ENCODE measurements at regions not wholly inside any gene's neighbourhood (a gene's known extent, or its start where the extent isn't known, plus 50 kb on each side); places are given as distances from the start of the nearest gene placed in this dataset.

DNA sequence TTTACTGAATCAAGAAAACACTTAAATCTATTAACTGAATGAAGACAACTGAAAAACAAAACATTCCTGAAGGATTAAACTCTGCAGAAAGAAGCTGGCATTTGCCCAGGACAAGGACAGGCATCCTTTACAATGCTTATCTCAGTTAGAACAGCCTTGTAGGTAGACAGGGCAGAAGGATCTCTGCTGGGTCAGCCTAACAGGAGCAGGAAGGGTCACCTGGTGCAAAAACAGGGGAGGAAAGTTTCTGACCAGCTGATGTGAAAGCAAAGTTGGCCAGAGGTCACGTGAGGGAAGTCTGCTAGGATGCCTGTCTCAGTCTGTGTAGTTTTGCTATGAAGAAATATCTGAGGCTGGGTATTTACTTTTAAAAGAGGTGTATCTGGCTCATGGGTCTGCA is 348.6 kb downstream of the ANAPC1 start:
- H3K4me2 ChIP-seq (ENCODE audit: insufficient read depth, insufficient read length, low read length), result no peak overlapping the region
- no peaks in the 10 kb centered on the region for H3K79me1 ChIP-seq (ENCODE audit: insufficient read depth, low read depth, low read length, poor library complexity, severe bottlenecking)
- no peak overlapping the region for H2BK20ac ChIP-seq (ENCODE audit: low read depth, low read length, poor library complexity, severe bottlenecking)
- H2BK15ac ChIP-seq (ENCODE audit: low read depth, low read length), result no peak overlapping the region
- DNase-seq, result no peak
- no peak overlapping the region for H2BK12ac ChIP-seq (ENCODE audit: insufficient read length, low read depth, low read length)
- no peak overlapping the region for H4K91ac ChIP-seq (ENCODE audit: insufficient read length, low read depth, low read length)
- H3K27ac ChIP-seq (ENCODE audit: insufficient read length, low read depth, low read length), result no peak overlapping the region
- H3K4me3 Mint-ChIP-seq, result no peak overlapping the region
- WGBS (ENCODE audit: extremely low coverage, insufficient read length, low lambda C conversion rate), result no CpG with 5 or more reads among the region's 1 CpG
- H2AK5ac ChIP-seq (ENCODE audit: insufficient read length, low read length), result no peak overlapping the region
- H2BK120ac ChIP-seq (ENCODE audit: low read depth, low read length, poor library complexity, severe bottlenecking), result no peak overlapping the region
- peaks cover 5 to 8% of the 10 kb centered on the region in 2 experiments for H3K9me3 Mint-ChIP-seq
- no peaks in the 10 kb centered on the region for H4K20me1 ChIP-seq (ENCODE audit: control insufficient read depth, insufficient read depth, insufficient read length)
- H2AFZ ChIP-seq (ENCODE audit: low read length), result no peak overlapping the region
- no peak overlapping the region for H3K56ac ChIP-seq (ENCODE audit: insufficient read length, low read depth, low read length)
- 0 out of 2 replicates have a peak, but pooled peaks cover 2% of the 10 kb centered on the region for H3K27me3 Mint-ChIP-seq (ENCODE audit: low read depth)
- TF ChIP-seq, protein P1, sequence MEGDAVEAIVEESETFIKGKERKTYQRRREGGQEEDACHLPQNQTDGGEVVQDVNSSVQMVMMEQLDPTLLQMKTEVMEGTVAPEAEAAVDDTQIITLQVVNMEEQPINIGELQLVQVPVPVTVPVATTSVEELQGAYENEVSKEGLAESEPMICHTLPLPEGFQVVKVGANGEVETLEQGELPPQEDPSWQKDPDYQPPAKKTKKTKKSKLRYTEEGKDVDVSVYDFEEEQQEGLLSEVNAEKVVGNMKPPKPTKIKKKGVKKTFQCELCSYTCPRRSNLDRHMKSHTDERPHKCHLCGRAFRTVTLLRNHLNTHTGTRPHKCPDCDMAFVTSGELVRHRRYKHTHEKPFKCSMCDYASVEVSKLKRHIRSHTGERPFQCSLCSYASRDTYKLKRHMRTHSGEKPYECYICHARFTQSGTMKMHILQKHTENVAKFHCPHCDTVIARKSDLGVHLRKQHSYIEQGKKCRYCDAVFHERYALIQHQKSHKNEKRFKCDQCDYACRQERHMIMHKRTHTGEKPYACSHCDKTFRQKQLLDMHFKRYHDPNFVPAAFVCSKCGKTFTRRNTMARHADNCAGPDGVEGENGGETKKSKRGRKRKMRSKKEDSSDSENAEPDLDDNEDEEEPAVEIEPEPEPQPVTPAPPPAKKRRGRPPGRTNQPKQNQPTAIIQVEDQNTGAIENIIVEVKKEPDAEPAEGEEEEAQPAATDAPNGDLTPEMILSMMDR (conservative IDR thresholded peaks at IDR 0.05), result no peak
- H3K23ac ChIP-seq (ENCODE audit: insufficient read length, low read depth, low read length), result no peak overlapping the region
- H2BK5ac ChIP-seq (ENCODE audit: insufficient read length, low read length), result no peak overlapping the region
- no peaks in the 10 kb centered on the region for H3K27me3 ChIP-seq (ENCODE audit: insufficient read depth, low read length)
- no peak overlapping the region for H3K14ac ChIP-seq (ENCODE audit: insufficient read depth, low read length)
- H3K27ac Mint-ChIP-seq, result peak overlapping the region in 2 of 3 experiments; percentile 24 to 93; a peak in 4 of 7 replicates
- no peak overlapping the region for H4K8ac ChIP-seq (replicated peaks; ENCODE audit: insufficient read length, low read depth, low read length)
- no peak overlapping the region for H3K9ac ChIP-seq (ENCODE audit: extremely low read depth, insufficient read length, low read length)
- H3K36me3 Mint-ChIP-seq (ENCODE audit: insufficient read depth in 1 of 3, low read depth in 3 of 3), result peaks cover 0 to 20% (median 1%) of the 10 kb centered on the region in 3 experiments; a peak in 3 of 7 replicates
- no peaks in the 10 kb centered on the region for H3K23me2 ChIP-seq (ENCODE audit: insufficient read length, low read depth, low read length, poor library complexity, severe bottlenecking)
- H3K4ac ChIP-seq (ENCODE audit: low read depth, low read length), result no peak overlapping the region
- H3K9me3 ChIP-seq (ENCODE audit: control insufficient read depth, low read depth, low read length), result no peaks in the 10 kb centered on the region
- no peak overlapping the region for H4K5ac ChIP-seq (ENCODE audit: insufficient read length, low read depth, low read length)
- peaks cover 2% of the 10 kb centered on the region; the same call in 1 of the 2 replicates for H3K4me1 ChIP-seq (ENCODE audit: insufficient read depth, low read length)
- peaks cover 28 to 29% of the 10 kb centered on the region in 2 experiments for H3K4me1 Mint-ChIP-seq
- no peaks in the 10 kb centered on the region for H3K79me2 ChIP-seq (ENCODE audit: insufficient read depth, low read length)
- no peak overlapping the region for H3K18ac ChIP-seq (ENCODE audit: insufficient read length, low read depth, low read length)
- H3T11ph ChIP-seq (ENCODE audit: low read length), result no peak overlapping the region

All from H9 (cell line).